Left kidney (tissue), 1 donor: ENCODE measurements at regions not wholly inside any gene's neighbourhood (a gene's known extent, or its start where the extent isn't known, plus 50 kb on each side); places are given as distances from the start of the nearest gene placed in this dataset.
A peak's percentile ranks its signal among the peaks of the same experiment; 100 is the strongest.

Experiments
- DNase-seq: peaks from one replicate; pipeline ENCODE4 v3.0.0-alpha.2; 2013

- DNase-seq, result no peak
Observed at GRCh38 chr11:122271745-122272144, 155.7 kb upstream of the BLID start.

- DNase-seq, result peak; percentile 19
Observed at GRCh38 chr11:122271137-122271536, 155.1 kb upstream of the BLID start.

GRCh38 chr11:122270535-122270934 is 154.5 kb upstream of the BLID start:
- DNase-seq, result no peak

GRCh38 chr11:122269824-122270223 is 153.8 kb upstream of the BLID start:
- DNase-seq, result no peak

GRCh38 chr11:122268601-122269130 is 152.7 kb upstream of the BLID start:
- no peak for DNase-seq

- DNase-seq, result no peak
Observed at GRCh38 chr11:122267602-122268001, 151.6 kb upstream of the BLID start.

GRCh38 chr11:122265981-122266380 is 150.0 kb upstream of the BLID start:
- DNase-seq, result no peak

- no peak for DNase-seq
Observed at GRCh38 chr11:122264121-122264520, 148.1 kb upstream of the BLID start.

- no peak for DNase-seq
Observed at GRCh38 chr11:122261546-122261945, 145.5 kb upstream of the BLID start.

GRCh38 chr11:122259195-122259821 is 143.3 kb upstream of the BLID start:
- no peak for DNase-seq

- DNase-seq, result no peak
Observed at GRCh38 chr11:122258446-122259194, 142.6 kb upstream of the BLID start.

GRCh38 chr11:122253589-122254231 is 137.7 kb upstream of the BLID start:
- DNase-seq, result no peak

- no peak for DNase-seq
Observed at GRCh38 chr11:122248939-122249338, 132.9 kb upstream of the BLID start.

GRCh38 chr11:122248131-122248530 is 132.1 kb upstream of the BLID start:
- no peak for DNase-seq

GRCh38 chr11:122246874-122247273 is 130.9 kb upstream of the BLID start:
- DNase-seq, result no peak

- DNase-seq, result no peak
Observed at GRCh38 chr11:122242731-122243130, 126.7 kb upstream of the BLID start.

- DNase-seq, result no peak
Observed at GRCh38 chr11:122241566-122241965, 125.6 kb upstream of the BLID start.

GRCh38 chr11:122240638-122241037 is 124.6 kb upstream of the BLID start:
- no peak for DNase-seq

GRCh38 chr11:122235615-122236014 is 119.6 kb upstream of the BLID start:
- no peak for DNase-seq

GRCh38 chr11:122234780-122235179 is 118.8 kb upstream of the BLID start:
- no peak for DNase-seq

GRCh38 chr11:122234257-122234656 is 118.2 kb upstream of the BLID start:
- no peak for DNase-seq

GRCh38 chr11:122232985-122233384 is 117.0 kb upstream of the BLID start:
- DNase-seq, result no peak

GRCh38 chr11:122230385-122230755 is 114.4 kb upstream of the BLID start:
- no peak for DNase-seq
